ENCODE measurements at regions not wholly inside any gene's neighbourhood (a gene's known extent, or its start where the extent isn't known, plus 50 kb on each side); places are given as distances from the start of the nearest gene placed in this dataset.

DNA sequence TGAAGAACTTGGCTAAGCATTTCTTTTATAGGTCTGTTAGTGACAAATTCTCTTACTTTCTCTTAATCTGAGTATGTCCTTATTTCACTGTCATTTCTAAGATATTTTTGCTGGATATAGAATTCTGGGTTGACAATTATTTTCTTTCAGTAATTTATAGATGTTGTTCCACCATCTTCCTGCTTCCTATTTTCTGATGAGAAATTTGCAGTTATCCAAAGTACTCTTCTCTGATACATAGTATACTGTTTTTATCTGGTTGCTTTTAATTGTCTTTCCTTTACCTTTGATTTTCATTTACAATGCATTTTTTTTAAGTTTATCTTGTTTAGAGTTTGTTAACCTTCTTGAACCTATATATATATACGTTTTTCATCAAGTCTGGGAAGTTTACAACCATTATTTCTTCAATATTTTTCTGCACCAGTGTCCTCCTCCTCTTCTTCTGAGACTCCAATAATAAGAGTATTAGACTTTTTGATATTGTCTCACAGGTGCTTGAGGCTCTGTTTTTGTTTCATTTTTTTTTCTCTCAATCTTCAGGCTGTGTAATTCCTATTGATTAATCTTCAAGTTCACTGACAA, 101.6 kb upstream of the INSIG1 start:
- peaks cover 15% of the 10 kb centered on the region for H3K9me3 Mint-ChIP-seq
- H3K4me3 Mint-ChIP-seq: no peak overlapping the region
- peaks cover 12% of the 10 kb centered on the region for H3K36me3 Mint-ChIP-seq (ENCODE audit: low read depth)
- peaks cover 13% of the 10 kb centered on the region for H3K27me3 Mint-ChIP-seq (ENCODE audit: low read depth)
- H3K27ac Mint-ChIP-seq (ENCODE audit: unreplicated experiment): no peak overlapping the region
- no peak for DNase-seq (ENCODE audit: low read depth, low spot score)
- TF ChIP-seq, protein P1, sequence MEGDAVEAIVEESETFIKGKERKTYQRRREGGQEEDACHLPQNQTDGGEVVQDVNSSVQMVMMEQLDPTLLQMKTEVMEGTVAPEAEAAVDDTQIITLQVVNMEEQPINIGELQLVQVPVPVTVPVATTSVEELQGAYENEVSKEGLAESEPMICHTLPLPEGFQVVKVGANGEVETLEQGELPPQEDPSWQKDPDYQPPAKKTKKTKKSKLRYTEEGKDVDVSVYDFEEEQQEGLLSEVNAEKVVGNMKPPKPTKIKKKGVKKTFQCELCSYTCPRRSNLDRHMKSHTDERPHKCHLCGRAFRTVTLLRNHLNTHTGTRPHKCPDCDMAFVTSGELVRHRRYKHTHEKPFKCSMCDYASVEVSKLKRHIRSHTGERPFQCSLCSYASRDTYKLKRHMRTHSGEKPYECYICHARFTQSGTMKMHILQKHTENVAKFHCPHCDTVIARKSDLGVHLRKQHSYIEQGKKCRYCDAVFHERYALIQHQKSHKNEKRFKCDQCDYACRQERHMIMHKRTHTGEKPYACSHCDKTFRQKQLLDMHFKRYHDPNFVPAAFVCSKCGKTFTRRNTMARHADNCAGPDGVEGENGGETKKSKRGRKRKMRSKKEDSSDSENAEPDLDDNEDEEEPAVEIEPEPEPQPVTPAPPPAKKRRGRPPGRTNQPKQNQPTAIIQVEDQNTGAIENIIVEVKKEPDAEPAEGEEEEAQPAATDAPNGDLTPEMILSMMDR (conservative IDR thresholded peaks at IDR 0.05): no peak
- H3K4me1 Mint-ChIP-seq: peaks cover 29% of the 10 kb centered on the region

DNA sequence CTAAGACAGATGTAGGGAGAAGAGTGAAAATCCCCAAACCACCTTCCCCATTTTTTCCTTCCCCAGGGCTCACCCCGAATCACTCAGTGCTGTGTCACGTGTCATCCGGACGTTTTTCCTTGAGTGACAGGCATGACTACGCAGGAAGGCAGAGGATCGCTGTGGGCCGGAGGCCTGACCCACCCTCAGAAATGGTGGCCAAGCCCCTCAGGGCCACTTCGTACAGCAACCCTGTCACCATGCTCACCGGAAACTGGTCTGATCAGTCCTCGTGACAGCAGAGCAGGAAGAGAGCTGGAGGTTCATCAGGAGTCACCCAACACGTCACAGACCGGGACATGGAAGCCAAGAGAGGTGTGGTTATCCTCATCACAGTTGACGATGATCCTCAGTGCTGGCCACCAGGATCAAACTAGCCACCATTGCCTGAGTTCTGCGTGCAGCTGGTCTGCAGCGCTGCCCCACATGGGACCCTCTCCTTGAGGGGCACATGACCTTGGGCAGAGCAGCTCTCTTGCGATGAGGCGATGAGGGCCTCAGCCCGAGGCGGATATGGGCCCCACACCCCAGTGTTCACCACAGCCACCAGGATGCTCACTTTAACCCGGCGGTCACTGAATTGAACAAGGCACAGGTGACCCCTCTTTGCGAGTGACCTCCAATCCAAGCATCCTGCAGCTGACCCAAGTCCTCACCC, 99.3 kb upstream of the INSIG1 start:
- H3K27me3 Mint-ChIP-seq (ENCODE audit: low read depth): peaks cover 3% of the 10 kb centered on the region
- H3K4me3 Mint-ChIP-seq: no peak overlapping the region
- DNase-seq (ENCODE audit: low read depth, low spot score): no peak
- TF ChIP-seq, protein P1 (conservative IDR thresholded peaks at IDR 0.05): no peak
- H3K27ac Mint-ChIP-seq (ENCODE audit: unreplicated experiment): peak overlapping the region; percentile 75
- H3K36me3 Mint-ChIP-seq (ENCODE audit: low read depth): peaks cover 6% of the 10 kb centered on the region
- H3K9me3 Mint-ChIP-seq: peaks cover 10% of the 10 kb centered on the region
- peaks cover 24% of the 10 kb centered on the region for H3K4me1 Mint-ChIP-seq

DNA sequence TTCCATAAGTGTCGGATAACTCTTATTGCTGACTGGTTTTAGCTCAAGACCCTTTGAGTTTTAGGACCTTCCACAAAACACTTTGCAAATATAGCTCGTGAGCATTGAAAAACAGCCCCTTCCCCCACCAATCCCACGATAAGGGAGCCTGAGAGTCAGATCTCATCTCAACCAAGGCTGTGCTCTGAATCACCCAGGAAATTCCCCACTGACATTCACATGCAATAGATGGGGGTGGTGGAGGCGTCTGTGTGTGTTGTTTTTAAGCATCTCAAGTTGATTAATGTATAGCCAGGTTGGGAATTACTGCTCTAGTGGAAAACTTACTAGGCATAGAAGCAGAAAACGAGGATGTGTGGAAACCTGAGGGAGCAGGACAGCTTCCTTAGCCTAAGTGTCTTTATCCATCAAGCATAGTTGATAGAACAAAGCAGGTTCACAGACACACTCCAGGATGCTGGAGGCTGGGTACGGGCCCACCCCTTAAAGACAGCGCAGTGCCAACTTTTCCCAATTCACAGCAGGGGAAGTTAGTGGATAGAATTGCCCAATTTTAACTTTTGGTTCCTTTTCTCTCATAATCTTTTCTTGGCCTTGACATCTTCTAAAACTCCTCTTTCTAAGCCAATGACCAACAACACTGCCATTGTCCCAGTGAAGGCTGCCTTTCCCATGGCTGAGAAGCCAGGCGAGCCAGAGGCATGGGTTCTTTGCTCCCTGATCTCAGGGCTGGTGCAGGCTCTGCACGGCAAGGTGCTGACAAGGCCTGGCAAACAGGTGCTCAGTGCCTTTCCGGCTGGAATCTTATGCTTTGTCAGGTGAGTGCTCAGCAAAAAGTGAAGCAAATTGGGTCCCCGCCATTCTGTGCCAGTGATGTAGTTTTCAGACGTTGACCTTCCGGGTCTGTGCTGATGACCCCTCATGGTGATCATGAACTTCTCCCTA, 98.5 kb upstream of the INSIG1 start:
- Mint-ChIP-seq H3K4me3 (no peak overlapping the region), H3K9me3 (peaks cover 10% of the 10 kb centered on the region), H3K4me1 (peaks cover 15% of the 10 kb centered on the region), H3K36me3 (ENCODE audit: low read depth) (peaks cover 6% of the 10 kb centered on the region), H3K27ac (ENCODE audit: unreplicated experiment) (no peak overlapping the region), H3K27me3 (ENCODE audit: low read depth) (peaks cover 3% of the 10 kb centered on the region)
- no peak for DNase-seq (ENCODE audit: low read depth, low spot score)
- TF ChIP-seq, protein P1 (conservative IDR thresholded peaks at IDR 0.05): no peak

DNA sequence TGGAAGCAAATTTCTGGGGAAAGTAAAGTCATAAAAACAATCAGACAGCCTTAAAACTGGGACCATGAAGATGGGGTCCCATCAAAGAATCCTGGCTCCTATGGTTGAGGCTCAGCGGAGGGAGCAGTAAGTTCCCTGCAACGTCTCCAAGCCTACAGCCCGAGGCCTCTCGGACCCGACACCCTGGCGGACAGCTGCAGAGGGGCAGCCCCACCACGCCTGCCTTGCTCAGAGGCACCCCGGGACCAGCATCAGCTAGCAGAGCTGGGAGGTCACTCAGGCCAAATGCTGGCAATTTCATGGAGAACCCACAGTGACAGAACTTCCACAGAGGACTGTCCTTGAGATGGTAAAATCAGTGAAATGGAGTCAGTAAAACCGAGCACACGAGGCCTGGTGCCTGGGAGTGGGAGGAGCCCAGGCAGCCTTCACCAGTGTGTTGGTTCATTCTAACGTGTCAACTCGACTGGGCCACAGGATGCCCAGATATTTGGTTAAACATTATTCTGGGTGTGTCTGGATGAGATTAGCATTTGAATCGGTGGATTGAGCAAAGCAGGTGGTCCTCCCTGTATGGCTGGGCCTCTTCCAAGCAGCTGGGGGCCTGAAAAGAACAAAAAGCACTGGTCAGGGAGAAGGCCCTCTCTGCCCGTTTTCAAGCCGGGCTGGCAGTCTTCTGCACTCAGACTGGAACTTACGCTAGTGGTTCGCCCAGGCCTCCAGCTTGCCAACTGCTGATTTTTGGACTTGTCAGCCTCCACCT, 96.2 kb upstream of the INSIG1 start:
- Mint-ChIP-seq H3K9me3 (peaks cover 10% of the 10 kb centered on the region), H3K36me3 (ENCODE audit: low read depth) (peaks cover 4% of the 10 kb centered on the region), H3K27ac (ENCODE audit: unreplicated experiment) (no peak overlapping the region), H3K27me3 (ENCODE audit: low read depth) (peaks cover 3% of the 10 kb centered on the region), H3K4me3 (no peak overlapping the region), H3K4me1 (peaks cover 21% of the 10 kb centered on the region)
- TF ChIP-seq, protein P1 (conservative IDR thresholded peaks at IDR 0.05): no peak
- no peak for DNase-seq (ENCODE audit: low read depth, low spot score)

Data from neural crest cell (in vitro differentiated cells).